ENCODE measurements at regions not wholly inside any gene's neighbourhood (a gene's known extent, or its start where the extent isn't known, plus 50 kb on each side); places are given as distances from the start of the nearest gene placed in this dataset.
"Not testable (repeated sequence)": the region's sequence is repeated elsewhere in the genome, so short reads cannot be mapped to it uniquely, and the experiment has no call there.

GRCh38 chrX:95509474-95509873 is 1175.2 kb upstream of the DIAPH2 start:
- intact Hi-C loops (cut with DNase I, micrococcal nuclease) = no loop called here

GRCh38 chrX:95524018-95524417 is 1160.6 kb upstream of the DIAPH2 start:
- DNase-seq; ATAC-seq; H3K36me3 ChIP-seq (ENCODE audit: low read depth); intact Hi-C loops (cut with DNase I, micrococcal nuclease); H3K9me3 ChIP-seq; H3K4me1 ChIP-seq (ENCODE audit: low read depth); H3K4me3 ChIP-seq: not testable (repeated sequence)

More at GRCh38 chrX:95509474-95509873, 1175.2 kb upstream of the DIAPH2 start:
- Histone ChIP-seq H3K4me1 (ENCODE audit: low read depth) (no peaks in the 10 kb centered on the region), H3K9me3 (no peaks in the 10 kb centered on the region), H3K36me3 (ENCODE audit: low read depth) (no peaks in the 10 kb centered on the region), H3K4me3 (no peak overlapping the region)
- TF ChIP-seq CTCF (IDR thresholded peaks at IDR 0.05) = no peak
- ATAC-seq (no peak), DNase-seq (no peak)

GRCh38 chrX:95536111-95536510 is 1148.5 kb upstream of the DIAPH2 start:
- no peak for DNase-seq
- Histone ChIP-seq H3K4me3 (no peak overlapping the region), H3K36me3 (ENCODE audit: low read depth) (no peaks in the 10 kb centered on the region), H3K9me3 (no peaks in the 10 kb centered on the region), H3K4me1 (ENCODE audit: low read depth) (no peaks in the 10 kb centered on the region)
- ATAC-seq = no peak
- intact Hi-C loops (cut with DNase I, micrococcal nuclease) = no loop called here
- TF ChIP-seq CTCF (IDR thresholded peaks at IDR 0.05) = no peak

GRCh38 chrX:95536661-95537060 is 1148.0 kb upstream of the DIAPH2 start:
- no peak for TF ChIP-seq CTCF (IDR thresholded peaks at IDR 0.05)
- ATAC-seq (no peak), DNase-seq (no peak)
- H3K9me3 ChIP-seq = no peaks in the 10 kb centered on the region
- no peaks in the 10 kb centered on the region for H3K36me3 ChIP-seq (ENCODE audit: low read depth)
- H3K4me1 ChIP-seq (ENCODE audit: low read depth) = no peaks in the 10 kb centered on the region
- no peak overlapping the region for H3K4me3 ChIP-seq
- intact Hi-C loops (cut with DNase I, micrococcal nuclease) = no loop called here

GRCh38 chrX:95539041-95539440 is 1145.6 kb upstream of the DIAPH2 start:
- no peaks in the 10 kb centered on the region for H3K4me1 ChIP-seq (ENCODE audit: low read depth)
- no peak overlapping the region for H3K4me3 ChIP-seq
- ATAC-seq = no peak
- DNase-seq = no peak
- intact Hi-C loops (cut with DNase I, micrococcal nuclease) = no loop called here
- no peaks in the 10 kb centered on the region for H3K36me3 ChIP-seq (ENCODE audit: low read depth)
- no peak for TF ChIP-seq CTCF (IDR thresholded peaks at IDR 0.05)
- no peaks in the 10 kb centered on the region for H3K9me3 ChIP-seq

- H3K36me3 ChIP-seq (ENCODE audit: low read depth); ATAC-seq; DNase-seq; H3K4me3 ChIP-seq; H3K4me1 ChIP-seq (ENCODE audit: low read depth); intact Hi-C loops (cut with DNase I, micrococcal nuclease); H3K9me3 ChIP-seq: not testable (repeated sequence)
Measured at GRCh38 chrX:95549552-95549951, 1135.1 kb upstream of the DIAPH2 start.

- TF ChIP-seq CTCF (IDR thresholded peaks at IDR 0.05) = no peak
- H3K36me3 ChIP-seq (ENCODE audit: low read depth) = no peaks in the 10 kb centered on the region
- DNase-seq (no peak), ATAC-seq (no peak)
- no peaks in the 10 kb centered on the region for H3K9me3 ChIP-seq
- intact Hi-C loops (cut with DNase I, micrococcal nuclease) = no loop called here
- H3K4me3 ChIP-seq = no peak overlapping the region
- no peaks in the 10 kb centered on the region for H3K4me1 ChIP-seq (ENCODE audit: low read depth)
Measured at GRCh38 chrX:95585321-95585720, 1099.3 kb upstream of the DIAPH2 start.

Measured in mucosa of descending colon (tissue), 3 donors.